GM12874 (cell line): ENCODE measurements at regions not wholly inside any gene's neighbourhood (a gene's known extent, or its start where the extent isn't known, plus 50 kb on each side); places are given as distances from the start of the nearest gene placed in this dataset.

Source experiments
- CTCF ChIP-seq: IDR thresholded peaks from 2 replicates; pipeline ENCODE4 v1.5.1; 2011; ENCODE audit warnings: low read depth, mild to moderate bottlenecking, control low read depth, low read length, moderate library complexity; ENCODE audit not compliant: insufficient read depth

GRCh38 chr15:66950114-66950513, 115.3 kb upstream of the SMAD3 start:
- no peak for TF ChIP-seq CTCF

- TF ChIP-seq CTCF: no peak
Measured at GRCh38 chr15:66951531-66952320, 113.7 kb upstream of the SMAD3 start.

GRCh38 chr15:66952756-66953522, 112.5 kb upstream of the SMAD3 start:
- TF ChIP-seq CTCF: no peak

- no peak for TF ChIP-seq CTCF
Measured at GRCh38 chr15:66953523-66954229, 111.7 kb upstream of the SMAD3 start.

- TF ChIP-seq CTCF: no peak
Measured at GRCh38 chr15:66954601-66955000, 110.8 kb upstream of the SMAD3 start.

- no peak for TF ChIP-seq CTCF
Measured at GRCh38 chr15:66955001-66955516, 110.3 kb upstream of the SMAD3 start.
